Keratinocyte (primary cell): ENCODE measurements at regions not wholly inside any gene's neighbourhood (a gene's known extent, or its start where the extent isn't known, plus 50 kb on each side); places are given as distances from the start of the nearest gene placed in this dataset.

Experiments used
- DNase-seq: peaks from one replicate; pipeline ENCODE4 v3.0.0-alpha.2; 2011; ENCODE audit warnings: low read depth, missing footprints, low spot score
- FAIRE-seq: peaks from 2 replicates; lab custom pipeline; 2011; peaks lifted over from hg19 to GRCh38; lab: Jason Lieb, UNC
- H2AFZ ChIP-seq: 2 replicates; pipeline ENCODE4 v1.6.0; 2012; ENCODE audit warnings: low read length, control low read depth, inconsistent platforms; ENCODE audit not compliant: control insufficient read depth
- H3K27ac ChIP-seq: 2 replicates; pipeline ENCODE4 v1.5.1; 2011; ENCODE audit warnings: low read length; ENCODE audit not compliant: control insufficient read depth, insufficient read depth
- H3K27me3 ChIP-seq: 3 replicates; pipeline ENCODE4 v1.6.0; 2011; ENCODE audit warnings: low read length; ENCODE audit not compliant: control insufficient read depth, insufficient read depth; ENCODE audit errors: extremely low read depth
- H3K36me3 ChIP-seq, 2 experiments: 2 replicates in 1 of 2; 3 replicates in 1 of 2; pipeline ENCODE4 v1.5.1; 2011; ENCODE audit warnings: low read length in 2 of 2, mild to moderate bottlenecking in 1 of 2; ENCODE audit not compliant: control insufficient read depth in 2 of 2, insufficient read depth in 2 of 2; ENCODE audit errors: extremely low read depth in 1 of 2
- H3K4me1 ChIP-seq: 3 replicates; pipeline ENCODE4 v1.5.1; 2011; ENCODE audit warnings: low read length; ENCODE audit not compliant: control insufficient read depth, insufficient read depth; ENCODE audit errors: extremely low read depth
- H3K4me2 ChIP-seq: 3 replicates; pipeline ENCODE4 v1.6.0; 2011; ENCODE audit warnings: low read depth, low read length; ENCODE audit not compliant: control insufficient read depth, insufficient read depth; ENCODE audit errors: extremely low read depth
- H3K4me3 ChIP-seq, 3 experiments: fragments of 200-600 bp in 1 of 3; sonication (generic) in 1 of 3; 2 replicates in 2 of 3; 3 replicates in 1 of 3; pipeline ENCODE4 v1.5.1; 2011 to 2016; ENCODE audit warnings: low read length in 3 of 3, mild to moderate bottlenecking in 3 of 3, control low read depth in 2 of 3, inconsistent platforms in 1 of 3, low read depth in 1 of 3, mixed read lengths in 1 of 3, mixed run types in 1 of 3, moderate library complexity in 1 of 3; ENCODE audit not compliant: control insufficient read depth in 2 of 3, insufficient read depth in 2 of 3; ENCODE audit errors: extremely low read depth in 1 of 3
- H3K79me2 ChIP-seq: 2 replicates; pipeline ENCODE4 v1.6.0; 2012; ENCODE audit warnings: low read length; ENCODE audit not compliant: control insufficient read depth, insufficient read depth
- H3K9ac ChIP-seq: 3 replicates; pipeline ENCODE4 v1.6.0; 2011; ENCODE audit warnings: low read length; ENCODE audit not compliant: control insufficient read depth, insufficient read depth; ENCODE audit errors: extremely low read depth
- H3K9me1 ChIP-seq: 3 replicates; pipeline ENCODE4 v1.6.0; 2011; ENCODE audit warnings: low read length; ENCODE audit not compliant: control insufficient read depth, insufficient read depth; ENCODE audit errors: extremely low read depth
- H3K9me3 ChIP-seq: 2 replicates; pipeline ENCODE4 v1.5.1; 2012; ENCODE audit warnings: low read depth, low read length; ENCODE audit not compliant: control insufficient read depth
- H4K20me1 ChIP-seq: 3 replicates; pipeline ENCODE4 v1.6.0; 2011; ENCODE audit warnings: low read length; ENCODE audit not compliant: control insufficient read depth, insufficient read depth; ENCODE audit errors: extremely low read depth
- CTCF ChIP-seq, 3 experiments: IDR thresholded peaks in 1 of 3; conservative IDR thresholded peaks in 1 of 3; optimal IDR thresholded peaks in 1 of 3; 2 replicates in 2 of 3; 3 replicates in 1 of 3; pipeline versions ENCODE3 to v1.5.1; 2011; ENCODE audit warnings: low read length in 3 of 3, mild to moderate bottlenecking in 3 of 3, moderate library complexity in 2 of 3, control low read depth in 1 of 3, inconsistent platforms in 1 of 3; ENCODE audit not compliant: insufficient read depth in 2 of 3; ENCODE audit errors: extremely low read depth in 1 of 3
- EZH2 ChIP-seq: IDR thresholded peaks from one replicate; pipeline ENCODE4 v1.6.1; 2012; ENCODE audit warnings: inconsistent platforms, mild to moderate bottlenecking, low read length, moderate library complexity
- dilution Hi-C: fragments of 300-500 bp; cut with MboI; formaldehyde crosslinking; loops from one replicate; pipeline ENCODE4 v1.7.0; 2020; ENCODE audit warnings: low sequenced_read_pairs; ENCODE audit not compliant: extremely low pct_ligation_motif_present

GRCh38 chr10:2891073-2891769 lies 176.1 kb upstream of the PFKP start:
- Histone ChIP-seq H3K4me1 (no peaks in the 10 kb centered on the region), H2AFZ (no peak overlapping the region), H3K9me3 (peaks cover 2% of the 10 kb centered on the region), H3K36me3 (no peaks in the 10 kb centered on the region), H3K9me1 (no peaks in the 10 kb centered on the region), H3K79me2 (no peaks in the 10 kb centered on the region), H3K4me2 (no peak overlapping the region), H4K20me1 (no peaks in the 10 kb centered on the region), H3K4me3 (no peak overlapping the region), H3K27ac (no peak overlapping the region), H3K9ac (no peak overlapping the region), H3K27me3 (no peaks in the 10 kb centered on the region)
- no peak for TF ChIP-seq CTCF (optimal IDR thresholded peaks at IDR 0.05 in 1 of 3, IDR thresholded peaks at IDR 0.05 in 1 of 3, conservative IDR thresholded peaks at IDR 0.05 in 1 of 3; ENCODE audit: extremely low read depth in 1 of 3, insufficient read depth in 2 of 3, low read length in 3 of 3)
- no peak for TF ChIP-seq EZH2
- FAIRE-seq (no peak), DNase-seq (no peak)
- dilution Hi-C loops = no loop called here

- Histone ChIP-seq H3K4me1 (no peaks in the 10 kb centered on the region), H3K27me3 (no peaks in the 10 kb centered on the region), H4K20me1 (no peaks in the 10 kb centered on the region), H3K9ac (no peak overlapping the region), H3K9me1 (no peaks in the 10 kb centered on the region), H3K4me3 (no peak overlapping the region), H3K36me3 (no peaks in the 10 kb centered on the region), H3K4me2 (no peak overlapping the region), H2AFZ (no peak overlapping the region), H3K79me2 (no peaks in the 10 kb centered on the region), H3K9me3 (peaks cover 2% of the 10 kb centered on the region), H3K27ac (no peak overlapping the region)
- FAIRE-seq = no peak
- no peak for DNase-seq
- TF ChIP-seq EZH2 (no peak), CTCF (optimal IDR thresholded peaks at IDR 0.05 in 1 of 3, IDR thresholded peaks at IDR 0.05 in 1 of 3, conservative IDR thresholded peaks at IDR 0.05 in 1 of 3; ENCODE audit: extremely low read depth in 1 of 3, insufficient read depth in 2 of 3, low read length in 3 of 3) (no peak)
- dilution Hi-C loops = no loop called here
Measured at GRCh38 chr10:2890093-2890492, 177.3 kb upstream of the PFKP start.
